ENCODE measurements at regions not wholly inside any gene's neighbourhood (a gene's known extent, or its start where the extent isn't known, plus 50 kb on each side); places are given as distances from the start of the nearest gene placed in this dataset.

DNA sequence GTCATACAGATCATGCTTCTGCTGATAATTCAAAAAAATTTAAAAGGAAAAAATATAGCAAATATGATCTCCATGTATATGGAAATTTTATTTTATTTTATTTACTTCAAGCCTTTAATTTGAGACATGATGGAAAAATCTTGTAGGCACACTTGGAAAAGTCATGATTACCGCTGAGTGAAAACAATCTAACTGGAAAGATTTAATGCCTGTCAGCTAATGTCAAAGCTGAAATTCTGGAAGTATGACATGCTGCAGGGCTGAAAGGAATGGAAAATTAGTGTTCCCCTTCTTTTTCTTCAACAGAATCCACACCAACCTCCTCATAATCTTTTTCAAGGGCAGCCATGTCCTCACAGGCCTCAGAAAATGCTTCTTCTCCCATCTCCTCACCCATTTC lies 58.2 kb downstream of the RPRM start:
- peaks cover 5% of the 10 kb centered on the region; the same call in 1 of the 2 replicates for H3K36me3 Mint-ChIP-seq (ENCODE audit: low read depth)
- H3K4me3 Mint-ChIP-seq = no peak overlapping the region
- no peak overlapping the region for H3K27ac Mint-ChIP-seq
- DNase-seq = no peak
- TF ChIP-seq, protein P1, sequence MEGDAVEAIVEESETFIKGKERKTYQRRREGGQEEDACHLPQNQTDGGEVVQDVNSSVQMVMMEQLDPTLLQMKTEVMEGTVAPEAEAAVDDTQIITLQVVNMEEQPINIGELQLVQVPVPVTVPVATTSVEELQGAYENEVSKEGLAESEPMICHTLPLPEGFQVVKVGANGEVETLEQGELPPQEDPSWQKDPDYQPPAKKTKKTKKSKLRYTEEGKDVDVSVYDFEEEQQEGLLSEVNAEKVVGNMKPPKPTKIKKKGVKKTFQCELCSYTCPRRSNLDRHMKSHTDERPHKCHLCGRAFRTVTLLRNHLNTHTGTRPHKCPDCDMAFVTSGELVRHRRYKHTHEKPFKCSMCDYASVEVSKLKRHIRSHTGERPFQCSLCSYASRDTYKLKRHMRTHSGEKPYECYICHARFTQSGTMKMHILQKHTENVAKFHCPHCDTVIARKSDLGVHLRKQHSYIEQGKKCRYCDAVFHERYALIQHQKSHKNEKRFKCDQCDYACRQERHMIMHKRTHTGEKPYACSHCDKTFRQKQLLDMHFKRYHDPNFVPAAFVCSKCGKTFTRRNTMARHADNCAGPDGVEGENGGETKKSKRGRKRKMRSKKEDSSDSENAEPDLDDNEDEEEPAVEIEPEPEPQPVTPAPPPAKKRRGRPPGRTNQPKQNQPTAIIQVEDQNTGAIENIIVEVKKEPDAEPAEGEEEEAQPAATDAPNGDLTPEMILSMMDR (IDR thresholded peaks at IDR 0.05) = no peak
- H3K4me1 Mint-ChIP-seq (ENCODE audit: low read depth) = no peaks in the 10 kb centered on the region
- H3K9me3 Mint-ChIP-seq = peaks cover 9% of the 10 kb centered on the region
- no peaks in the 10 kb centered on the region; the same call in 1 of the 2 replicates for H3K27me3 Mint-ChIP-seq (ENCODE audit: insufficient read depth)

DNA sequence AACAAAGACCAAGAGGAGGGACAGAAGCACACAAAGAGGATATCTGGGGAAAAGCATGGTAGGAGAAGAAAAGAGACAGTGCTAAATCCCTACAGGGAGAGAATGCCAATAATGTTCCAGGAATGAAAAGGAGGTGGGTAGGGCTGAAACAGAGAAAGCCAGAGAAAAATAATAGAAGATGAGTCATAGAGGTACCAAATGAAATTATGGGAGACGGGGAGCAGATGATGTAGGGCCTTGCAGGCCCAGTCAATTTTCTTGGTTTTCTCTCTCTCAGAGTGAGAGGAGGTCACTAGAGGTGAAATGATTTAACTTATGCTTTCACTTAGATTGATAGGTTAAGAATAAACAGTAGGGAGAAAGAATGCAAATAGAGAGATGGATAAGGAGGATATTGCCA lies 61.5 kb downstream of the RPRM start:
- H3K4me1 Mint-ChIP-seq (ENCODE audit: low read depth) = no peaks in the 10 kb centered on the region
- H3K36me3 Mint-ChIP-seq (ENCODE audit: low read depth) = peaks cover 5% of the 10 kb centered on the region; the same call in 1 of the 2 replicates
- TF ChIP-seq, protein P1 (IDR thresholded peaks at IDR 0.05) = no peak
- no peak overlapping the region for H3K4me3 Mint-ChIP-seq
- no peak overlapping the region for H3K27ac Mint-ChIP-seq
- DNase-seq = no peak
- peaks cover 26% of the 10 kb centered on the region for H3K9me3 Mint-ChIP-seq
- no peaks in the 10 kb centered on the region; the same call in 1 of the 2 replicates for H3K27me3 Mint-ChIP-seq (ENCODE audit: insufficient read depth)

DNA sequence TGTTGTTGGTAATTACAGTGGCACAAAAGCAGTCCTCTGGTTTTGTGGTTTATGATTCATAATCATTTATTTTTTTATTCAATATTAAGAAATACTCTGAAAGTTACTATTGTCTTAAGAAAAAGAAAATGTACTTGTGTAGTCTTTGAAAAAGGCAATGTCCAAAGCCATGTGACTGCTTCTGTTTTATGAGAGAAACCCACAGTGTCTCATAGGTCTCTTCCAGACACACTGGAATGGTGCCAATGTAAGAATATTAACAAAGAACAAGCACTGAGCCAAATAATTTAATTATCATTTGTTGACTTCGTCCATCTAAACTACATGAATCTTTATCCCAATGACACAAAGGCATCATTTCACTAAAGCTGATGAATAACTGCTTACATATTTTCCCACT lies 62.5 kb downstream of the RPRM start:
- H3K27me3 Mint-ChIP-seq (ENCODE audit: insufficient read depth) = no peaks in the 10 kb centered on the region; the same call in 1 of the 2 replicates
- H3K9me3 Mint-ChIP-seq = peaks cover 29% of the 10 kb centered on the region
- TF ChIP-seq, protein P1 (IDR thresholded peaks at IDR 0.05) = no peak
- peaks cover 5% of the 10 kb centered on the region; the same call in 1 of the 2 replicates for H3K36me3 Mint-ChIP-seq (ENCODE audit: low read depth)
- no peaks in the 10 kb centered on the region for H3K4me1 Mint-ChIP-seq (ENCODE audit: low read depth)
- DNase-seq = no peak
- no peak overlapping the region for H3K27ac Mint-ChIP-seq
- H3K4me3 Mint-ChIP-seq = no peak overlapping the region

GRCh38 chr2:153408710-153409385 lies 69.7 kb downstream of the RPRM start:
- H3K27me3 Mint-ChIP-seq (ENCODE audit: insufficient read depth) = no peaks in the 10 kb centered on the region
- H3K36me3 Mint-ChIP-seq (ENCODE audit: low read depth) = no peaks in the 10 kb centered on the region; the same call in 1 of the 2 replicates

DNA sequence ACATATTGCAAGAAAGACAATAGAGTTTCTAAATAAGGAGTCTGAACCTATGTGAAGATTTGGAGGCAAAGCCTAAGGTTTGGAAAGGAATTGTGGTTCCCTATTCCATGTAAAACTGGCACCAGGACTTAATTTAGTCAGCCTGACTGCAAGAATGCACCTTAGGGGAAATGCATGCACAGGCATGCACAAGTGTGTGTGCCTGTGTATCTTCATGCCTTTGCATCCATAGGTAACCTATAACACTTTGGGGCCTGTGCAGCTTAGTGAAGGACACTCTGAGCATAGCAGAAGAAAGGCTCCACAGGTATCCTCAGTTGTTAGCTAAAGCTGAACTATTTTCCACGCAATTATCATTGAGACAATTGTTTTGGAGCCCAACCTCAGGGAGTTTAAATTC lies 73.4 kb downstream of the RPRM start:
- no peak for DNase-seq
- H3K27me3 Mint-ChIP-seq (ENCODE audit: insufficient read depth) = no peaks in the 10 kb centered on the region; the same call in 1 of the 2 replicates
- H3K9me3 Mint-ChIP-seq = peaks cover 13% of the 10 kb centered on the region
- no peak overlapping the region for H3K4me3 Mint-ChIP-seq
- TF ChIP-seq, protein P1 (IDR thresholded peaks at IDR 0.05) = no peak
- H3K4me1 Mint-ChIP-seq (ENCODE audit: low read depth) = no peaks in the 10 kb centered on the region
- no peak overlapping the region for H3K27ac Mint-ChIP-seq
- no peaks in the 10 kb centered on the region; the same call in 1 of the 2 replicates for H3K36me3 Mint-ChIP-seq (ENCODE audit: low read depth)

More at GRCh38 chr2:153408710-153409385, 69.7 kb downstream of the RPRM start:
- Mint-ChIP-seq H3K9me3 (peaks cover 25% of the 10 kb centered on the region), H3K4me3 (no peak overlapping the region), H3K27ac (no peak overlapping the region), H3K4me1 (ENCODE audit: low read depth) (no peaks in the 10 kb centered on the region)
- TF ChIP-seq, protein P1 (IDR thresholded peaks at IDR 0.05) = no peak
- DNase-seq = no peak

Measured in HFFc6 (cell line).